ENCODE measurements at regions not wholly inside any gene's neighbourhood (a gene's known extent, or its start where the extent isn't known, plus 50 kb on each side); places are given as distances from the start of the nearest gene placed in this dataset.

GRCh38 chr21:38959692-38960061 lies 153.9 kb downstream of the ETS2 start:
- intact Hi-C loops (cut with micrococcal nuclease), result loop anchor here (2.0 kb wide), 1 partner anchor 25 kb away; no protein-coding TSS in a partner anchor

- intact Hi-C loops (cut with micrococcal nuclease), result loop anchor here (2.0 kb wide), 1 partner anchor 26 kb away; no protein-coding TSS in a partner anchor
Measured at GRCh38 chr21:38958940-38959691, 153.4 kb downstream of the ETS2 start.

- intact Hi-C loops (cut with micrococcal nuclease), result loop anchor here (2.0 kb wide), 1 partner anchor 26 kb away; no protein-coding TSS in a partner anchor
Measured at GRCh38 chr21:38958323-38958705, 152.6 kb downstream of the ETS2 start.

GRCh38 chr21:38957575-38958322 lies 152.0 kb downstream of the ETS2 start:
- intact Hi-C loops (cut with micrococcal nuclease), result loop anchor here (2.0 kb wide), 1 partner anchor 27 kb away; no protein-coding TSS in a partner anchor

DNA sequence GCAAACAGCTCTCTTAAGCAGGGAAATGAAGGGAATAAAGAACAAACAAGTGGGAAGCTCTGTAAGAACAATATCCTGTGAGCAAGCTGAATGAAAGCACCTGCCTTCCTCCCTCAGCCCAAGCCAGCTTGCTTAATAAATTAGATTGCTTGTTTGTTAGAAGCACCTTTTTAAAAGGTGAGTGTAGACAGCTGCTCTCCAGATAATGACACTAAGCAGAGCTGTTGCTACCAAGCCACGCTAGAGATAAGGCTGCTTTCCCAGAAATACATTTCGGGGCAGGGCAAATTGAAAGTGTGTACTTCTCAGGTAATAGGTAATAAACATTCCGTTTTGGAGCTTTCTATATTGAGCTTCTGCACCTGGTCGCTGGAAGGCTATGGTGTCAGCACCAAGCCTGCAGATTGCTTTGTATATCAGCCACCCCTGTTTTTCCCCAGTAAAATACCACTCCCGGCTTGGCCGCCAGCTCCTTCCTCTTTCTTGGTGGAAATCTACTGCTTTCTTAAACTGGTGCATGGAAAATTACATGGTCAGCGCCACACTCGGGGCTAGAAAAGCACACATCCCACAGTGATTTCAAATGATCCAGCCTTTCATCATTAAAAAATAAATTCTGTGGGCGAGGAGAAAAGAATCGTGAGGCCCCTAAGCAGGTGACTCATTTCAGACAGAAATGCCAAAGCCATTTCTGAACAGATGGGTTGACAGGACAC lies 151.3 kb downstream of the ETS2 start:
- intact Hi-C loops (cut with micrococcal nuclease), result no loop called here

GRCh38 chr21:38956521-38956855 lies 150.8 kb downstream of the ETS2 start:
- intact Hi-C loops (cut with micrococcal nuclease), result no loop called here

- intact Hi-C loops (cut with micrococcal nuclease), result no loop called here
Measured at GRCh38 chr21:38956007-38956406, 150.3 kb downstream of the ETS2 start.

DNA sequence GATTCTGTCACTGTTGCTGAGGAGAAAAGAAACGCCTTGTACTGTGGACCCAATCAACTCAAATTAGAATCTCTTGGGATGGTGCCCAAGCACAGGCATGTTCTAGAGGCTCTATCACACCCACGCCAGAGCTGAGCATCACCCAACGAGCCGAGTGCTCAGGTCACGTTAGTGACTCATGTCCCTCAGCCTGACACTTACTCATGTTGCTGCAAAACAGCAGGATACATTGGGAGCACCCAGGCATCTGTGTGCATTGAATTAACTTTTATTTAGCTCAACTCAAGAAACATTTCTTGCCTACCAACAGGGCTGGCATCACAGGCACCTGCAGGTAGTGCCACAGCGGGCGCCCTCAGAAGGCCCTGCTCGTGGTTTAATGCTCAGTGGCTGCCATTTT lies 149.8 kb downstream of the ETS2 start:
- intact Hi-C loops (cut with micrococcal nuclease), result loop anchor here (2.0 kb wide), 1 partner anchor 45 kb away; no protein-coding TSS in a partner anchor

DNA sequence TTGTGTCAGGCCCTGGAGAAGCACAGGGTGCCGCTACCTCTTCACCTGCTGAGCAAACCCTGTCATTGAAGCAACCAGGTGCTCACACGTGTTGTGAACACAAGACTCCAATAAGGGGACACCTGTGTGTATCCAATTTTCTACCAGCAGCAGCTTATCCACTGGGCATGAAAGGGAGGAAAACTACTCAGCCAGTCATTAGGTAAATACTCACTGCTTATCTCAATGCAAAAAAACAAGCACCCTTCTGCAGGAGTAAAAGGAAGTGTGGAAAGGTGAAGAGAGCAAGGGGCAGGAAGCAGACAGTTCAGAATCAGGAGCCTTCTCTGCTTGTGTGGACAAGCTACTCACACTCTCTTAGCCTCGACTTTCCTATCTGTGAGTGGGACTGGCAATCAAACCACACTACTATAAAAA lies 148.9 kb downstream of the ETS2 start:
- intact Hi-C loops (cut with micrococcal nuclease), result loop anchor here (2.0 kb wide), 1 partner anchor 46 kb away; no protein-coding TSS in a partner anchor

DNA sequence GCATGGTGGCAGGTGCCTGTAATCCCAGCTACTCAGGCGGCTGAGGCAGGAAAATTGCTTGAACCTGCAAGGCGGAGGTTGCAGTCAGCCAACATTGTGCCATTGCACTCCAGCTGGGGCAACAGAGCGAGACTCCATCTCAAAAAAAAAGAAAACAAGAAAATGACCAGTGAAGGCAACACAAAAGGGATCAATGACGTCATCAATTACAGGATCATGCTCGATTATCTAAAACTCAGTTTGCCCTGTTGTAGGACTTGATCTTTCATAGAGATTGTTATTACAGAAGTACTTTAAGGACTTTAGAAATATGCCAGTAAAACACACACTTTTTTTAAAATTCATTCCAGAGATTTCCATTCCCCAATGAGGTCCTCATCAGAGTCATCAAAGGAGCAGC lies 147.8 kb downstream of the ETS2 start:
- intact Hi-C loops (cut with micrococcal nuclease), result no loop called here

GRCh38 chr21:38952890-38953289 lies 147.2 kb downstream of the ETS2 start:
- intact Hi-C loops (cut with micrococcal nuclease), result no loop called here

DNA sequence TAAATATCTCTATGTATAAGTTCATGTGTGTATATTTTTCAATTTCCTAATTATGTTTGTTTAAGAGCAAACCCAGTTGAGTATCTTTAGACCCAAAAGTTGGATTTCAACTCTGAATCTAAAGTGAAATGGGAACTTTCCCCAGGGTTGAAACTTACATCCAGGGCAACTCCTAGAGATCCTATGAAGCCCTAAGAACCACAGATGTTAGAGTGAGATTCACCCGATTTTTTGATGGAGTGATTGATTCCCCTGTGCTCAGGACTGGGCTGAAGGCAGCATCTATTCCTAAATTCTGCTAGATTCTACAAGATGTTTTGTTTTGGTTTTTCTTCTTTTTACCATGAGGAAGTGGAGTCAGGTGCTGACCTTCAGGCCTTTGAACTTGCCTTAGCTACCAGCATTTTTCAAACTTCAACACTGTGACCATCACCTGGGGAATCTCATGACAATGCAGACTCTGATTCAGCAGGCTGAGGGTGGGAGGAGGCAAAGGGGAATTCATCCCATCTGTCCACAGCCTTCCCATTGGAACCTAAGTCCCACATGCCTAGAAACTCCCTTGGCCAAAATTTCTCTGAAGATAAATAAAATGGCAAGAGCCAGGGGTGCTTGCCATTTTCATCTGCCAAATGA lies 145.5 kb downstream of the ETS2 start:
- intact Hi-C loops (cut with micrococcal nuclease), result no loop called here

GRCh38 chr21:38950435-38951094 lies 144.8 kb downstream of the ETS2 start:
- intact Hi-C loops (cut with micrococcal nuclease), result no loop called here

DNA sequence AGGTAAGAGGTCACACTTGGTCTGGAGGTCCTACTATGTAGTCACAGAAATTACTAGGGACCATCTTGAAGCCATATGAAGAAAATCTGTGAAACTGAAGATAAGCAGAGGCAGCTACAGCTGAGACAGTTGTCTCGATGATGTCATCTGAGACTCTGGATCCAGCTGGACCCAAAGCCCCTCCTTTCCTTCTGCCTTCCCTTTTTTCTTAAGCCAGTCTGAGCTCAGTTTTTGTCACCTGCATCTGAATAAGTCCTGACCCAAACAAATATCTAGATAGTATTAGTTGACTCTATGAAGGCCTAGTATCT lies 143.3 kb downstream of the ETS2 start:
- intact Hi-C loops (cut with micrococcal nuclease), result no loop called here

DNA sequence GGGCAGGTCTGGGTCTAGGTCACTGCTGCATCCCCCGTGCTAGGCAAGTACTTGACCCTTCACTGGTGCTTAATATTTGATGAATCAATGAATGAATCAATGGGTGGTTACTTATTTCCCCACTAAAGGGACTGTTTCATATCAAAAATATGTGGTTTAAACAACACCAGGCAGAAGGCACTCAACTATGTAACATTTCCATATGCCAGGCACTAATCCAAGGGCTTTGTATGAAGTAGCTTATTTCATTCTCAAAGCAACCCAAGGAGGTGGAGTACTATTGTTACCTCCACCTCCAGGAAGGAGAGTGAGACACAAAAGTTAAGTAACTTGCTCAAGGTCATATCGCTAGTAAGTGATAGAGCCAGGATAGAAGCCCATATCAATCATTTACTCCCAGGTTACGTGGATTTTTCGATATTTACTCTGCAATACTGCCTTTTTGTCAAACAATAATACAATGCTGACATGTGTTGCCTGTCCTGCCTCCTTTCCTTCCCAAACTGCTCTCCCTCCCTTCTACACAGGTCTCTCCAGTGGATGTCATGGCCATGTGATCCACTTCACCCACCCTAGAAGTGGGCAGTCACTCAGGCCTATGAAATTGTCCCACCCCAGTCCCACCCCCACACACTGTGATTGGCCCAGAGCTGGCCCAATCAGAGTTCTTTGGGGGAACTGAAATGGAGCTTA lies 142.8 kb downstream of the ETS2 start:
- intact Hi-C loops (cut with micrococcal nuclease), result no loop called here

DNA sequence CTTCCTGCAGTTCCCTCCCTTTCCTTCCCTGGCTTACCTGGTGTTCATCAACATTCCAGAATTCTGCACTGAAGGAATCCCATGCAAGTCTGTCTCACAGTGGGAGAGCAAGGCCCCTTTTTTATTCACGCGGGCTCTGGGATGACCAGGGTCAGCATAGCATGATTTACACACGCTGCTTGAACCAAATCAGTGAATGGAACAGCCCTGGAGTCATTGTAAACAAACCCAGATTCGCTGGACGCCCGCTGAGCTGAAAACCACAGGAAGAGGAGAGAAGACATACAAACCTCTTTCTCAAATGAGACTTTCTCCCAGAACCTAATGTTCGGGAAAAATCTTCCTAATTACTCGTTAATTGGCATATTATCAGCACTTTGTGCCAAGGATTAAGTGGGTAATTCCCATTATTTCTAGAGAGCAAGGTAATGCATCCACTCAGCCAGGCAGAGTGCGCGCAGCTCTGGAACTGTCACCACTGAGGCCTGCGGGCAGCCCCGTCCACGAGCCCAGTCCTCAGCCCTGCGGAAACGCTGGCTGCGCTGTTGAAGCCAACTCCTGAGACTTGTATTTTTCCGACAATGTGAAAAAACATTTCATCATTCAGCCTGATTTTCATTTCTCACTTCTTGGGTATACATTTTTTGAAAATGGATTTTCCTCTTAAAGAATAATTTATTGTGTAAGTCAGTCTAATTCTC lies 140.0 kb downstream of the ETS2 start:
- intact Hi-C loops (cut with micrococcal nuclease), result no loop called here

DNA sequence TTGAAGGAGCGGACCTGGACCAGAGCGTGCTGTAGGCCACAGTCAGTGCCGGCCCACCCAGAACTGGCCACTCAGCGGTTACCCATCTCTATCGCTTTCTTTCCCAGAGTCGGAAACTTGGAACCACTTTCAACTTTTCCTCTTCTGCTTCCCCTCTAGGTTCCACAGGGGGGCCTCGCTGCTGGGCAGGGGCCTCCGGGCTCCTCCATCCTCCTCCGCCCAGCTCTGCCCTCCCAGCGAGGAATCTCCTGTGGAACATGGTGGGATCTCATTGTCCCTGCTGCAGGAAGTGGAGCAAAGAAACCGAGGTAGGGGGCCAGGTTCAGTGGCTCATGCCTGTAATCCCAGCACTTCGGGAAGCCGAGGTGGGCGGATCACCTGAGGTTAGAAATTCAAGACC lies 139.2 kb downstream of the ETS2 start:
- intact Hi-C loops (cut with micrococcal nuclease), result no loop called here

GRCh38 chr21:38944402-38944801 lies 138.7 kb downstream of the ETS2 start:
- intact Hi-C loops (cut with micrococcal nuclease), result no loop called here

- intact Hi-C loops (cut with micrococcal nuclease), result no loop called here
Measured at GRCh38 chr21:38942748-38943211, 137.1 kb downstream of the ETS2 start.

DNA sequence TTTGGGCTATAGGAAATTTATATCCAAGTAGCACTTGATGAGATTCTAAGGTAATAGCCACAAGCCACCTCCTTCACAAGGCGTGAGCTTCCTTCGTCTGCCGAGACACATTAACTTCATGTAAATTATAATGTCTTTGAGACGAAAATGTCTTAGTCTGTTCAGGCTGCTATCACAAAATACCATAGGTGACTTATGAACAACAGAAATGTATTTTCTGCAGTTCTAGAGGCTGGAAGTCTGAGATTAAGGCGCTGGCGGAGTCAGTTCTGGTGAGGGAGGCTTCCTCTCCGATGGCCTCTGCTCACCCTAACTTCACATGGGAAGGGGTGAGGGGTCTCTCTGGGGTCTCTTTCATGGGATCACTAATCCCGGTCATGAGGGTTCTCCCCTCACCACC lies 133.0 kb downstream of the ETS2 start:
- intact Hi-C loops (cut with micrococcal nuclease), result loop anchor here (2.0 kb wide), 1 partner anchor 46 kb away; no protein-coding TSS in a partner anchor
